Aorta (tissue), 5 donors: ENCODE measurements at regions not wholly inside any gene's neighbourhood (a gene's known extent, or its start where the extent isn't known, plus 50 kb on each side); places are given as distances from the start of the nearest gene placed in this dataset.
A peak's percentile ranks its signal among the peaks of the same experiment; 100 is the strongest.
"Not testable (repeated sequence)": the region's sequence is repeated elsewhere in the genome, so short reads cannot be mapped to it uniquely, and the experiment has no call there.

ENCODE experiments used
- ATAC-seq: fragments of 200-7000 bp; cut with Tn5 transposase; one replicate; pipeline ENCODE4 v1.9.1; 2022; ENCODE audit warnings: moderate library complexity; ENCODE audit not compliant: low FRiP score
- DNase-seq, 2 donors: peaks; one replicate each; pipeline ENCODE4 v3.0.0-alpha.2; 2020
- H3K27ac ChIP-seq, 2 donors: one replicate each; pipeline ENCODE4 v1.5.1; 2013; ENCODE audit warnings: low read length in 2 of 2, mild to moderate bottlenecking in 2 of 2, moderate library complexity in 2 of 2, control low read depth in 1 of 2, inconsistent platforms in 1 of 2, low read depth in 1 of 2
- H3K27me3 ChIP-seq, 2 donors: one replicate each; pipeline ENCODE4 v1.6.1; 2013; ENCODE audit warnings: control low read depth in 1 of 2, low read length in 1 of 2, mild to moderate bottlenecking in 1 of 2, moderate library complexity in 1 of 2; ENCODE audit not compliant: insufficient read depth in 2 of 2, control insufficient read depth in 1 of 2
- H3K36me3 ChIP-seq, 2 donors: one replicate each; pipeline ENCODE4 v1.6.1; 2013; ENCODE audit warnings: control low read depth in 1 of 2, low read length in 1 of 2, mild to moderate bottlenecking in 1 of 2; ENCODE audit not compliant: insufficient read depth in 2 of 2, control insufficient read depth in 1 of 2
- H3K4me1 ChIP-seq, 2 donors: one replicate each; pipeline ENCODE4 v1.6.1; 2013; ENCODE audit warnings: low read length in 2 of 2, control low read depth in 1 of 2, mild to moderate bottlenecking in 1 of 2, moderate library complexity in 1 of 2; ENCODE audit not compliant: insufficient read depth in 2 of 2, control insufficient read depth in 1 of 2
- H3K4me3 ChIP-seq, 2 donors: one replicate each; pipeline ENCODE4 v1.5.1; 2013; ENCODE audit warnings: low read length in 2 of 2, control low read depth in 1 of 2, mild to moderate bottlenecking in 1 of 2
- H3K9me3 ChIP-seq: one replicate; pipeline ENCODE4 v1.6.1; 2013; ENCODE audit warnings: mild to moderate bottlenecking, low read length; ENCODE audit not compliant: control insufficient read depth
- WGBS, 2 donors: extraction: QIAGEN DNeasy Blood & Tissue Kit; methylation state at CpG; one replicate each; pipeline ENCODE4 v1.1.7; 2013; 5-methylcytosine and 5-hydroxymethylcytosine counted together
- intact Hi-C, 2 donors: fragments of 100-400 bp; cut with DNase I; formaldehyde crosslinking; loops; one replicate each; pipeline versions ENCODE4 v1.14.2 to v1.15.0; 2022
- donor health status: healthy with polysubstance abuse.
- donor health status: Bipolar disorder and iron deficiency.
- donor health status: DM: no; HTN: no; CAD: no.
- donor health status: DM: no; HTN: no; CAD: no.
- donor health status: DM: yes; HTN: yes; CAD: no.

DNA sequence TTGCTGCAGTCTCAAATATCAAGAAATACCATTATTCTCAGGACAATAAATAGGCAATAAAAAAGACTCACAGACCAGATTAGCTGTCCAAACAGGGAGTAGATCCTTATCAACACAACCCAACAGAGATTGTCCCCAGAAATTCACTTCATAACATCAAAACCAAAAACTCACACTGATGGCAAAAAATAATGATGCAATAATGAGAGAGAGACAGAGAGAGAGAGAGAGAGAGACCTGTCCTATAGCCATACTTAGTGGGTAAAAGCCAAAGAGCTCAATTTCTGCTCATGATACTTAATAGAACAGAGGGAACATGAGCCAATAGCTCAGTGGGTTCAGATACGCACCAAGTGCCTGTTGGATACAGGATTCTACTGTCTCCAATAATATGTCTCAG is 244.5 kb downstream of the FAM72C start:
- Histone ChIP-seq H3K9me3 (no peaks in the 10 kb centered on the region), H3K4me1 (no peaks in the 10 kb centered on the region), H3K4me3 (no peak overlapping the region), H3K36me3 (no peaks in the 10 kb centered on the region), H3K27me3 (no peaks in the 10 kb centered on the region), H3K27ac (no peak overlapping the region)
- 76 to 79% methylated on average over 1 of the region's 1 CpG for WGBS, 2 donors
- intact Hi-C loops: no loop called here
- ATAC-seq: no peak
- no peak for DNase-seq

DNA sequence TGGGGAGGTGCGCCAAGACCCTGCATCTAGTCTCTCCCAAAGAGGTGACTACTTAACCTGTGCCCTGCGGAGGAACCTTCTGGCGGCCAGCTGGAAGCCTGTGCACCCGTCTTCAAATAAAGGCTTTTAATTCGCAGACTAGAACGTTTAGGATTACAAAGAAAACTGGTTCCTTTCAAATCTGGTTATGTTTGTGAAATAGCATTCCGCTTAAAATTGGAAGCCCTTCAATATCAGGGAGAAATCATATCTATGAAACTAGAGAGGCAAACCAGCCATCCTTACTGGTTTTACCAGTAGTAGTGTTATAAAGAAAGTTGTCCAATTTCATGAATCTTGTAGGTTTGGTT is 250.8 kb downstream of the FAM72C start:
- H3K4me1 ChIP-seq: no peaks in the 10 kb centered on the region
- H3K36me3 ChIP-seq: no peaks in the 10 kb centered on the region
- H3K27me3 ChIP-seq: no peaks in the 10 kb centered on the region
- ATAC-seq: no peak
- H3K9me3 ChIP-seq: no peaks in the 10 kb centered on the region
- no peak for DNase-seq
- intact Hi-C loops: no loop called here
- no peak overlapping the region for H3K27ac ChIP-seq
- H3K4me3 ChIP-seq: no peak overlapping the region
- 19 to 28% methylated on average over 7 of the region's 7 CpGs for WGBS, 2 donors

DNA sequence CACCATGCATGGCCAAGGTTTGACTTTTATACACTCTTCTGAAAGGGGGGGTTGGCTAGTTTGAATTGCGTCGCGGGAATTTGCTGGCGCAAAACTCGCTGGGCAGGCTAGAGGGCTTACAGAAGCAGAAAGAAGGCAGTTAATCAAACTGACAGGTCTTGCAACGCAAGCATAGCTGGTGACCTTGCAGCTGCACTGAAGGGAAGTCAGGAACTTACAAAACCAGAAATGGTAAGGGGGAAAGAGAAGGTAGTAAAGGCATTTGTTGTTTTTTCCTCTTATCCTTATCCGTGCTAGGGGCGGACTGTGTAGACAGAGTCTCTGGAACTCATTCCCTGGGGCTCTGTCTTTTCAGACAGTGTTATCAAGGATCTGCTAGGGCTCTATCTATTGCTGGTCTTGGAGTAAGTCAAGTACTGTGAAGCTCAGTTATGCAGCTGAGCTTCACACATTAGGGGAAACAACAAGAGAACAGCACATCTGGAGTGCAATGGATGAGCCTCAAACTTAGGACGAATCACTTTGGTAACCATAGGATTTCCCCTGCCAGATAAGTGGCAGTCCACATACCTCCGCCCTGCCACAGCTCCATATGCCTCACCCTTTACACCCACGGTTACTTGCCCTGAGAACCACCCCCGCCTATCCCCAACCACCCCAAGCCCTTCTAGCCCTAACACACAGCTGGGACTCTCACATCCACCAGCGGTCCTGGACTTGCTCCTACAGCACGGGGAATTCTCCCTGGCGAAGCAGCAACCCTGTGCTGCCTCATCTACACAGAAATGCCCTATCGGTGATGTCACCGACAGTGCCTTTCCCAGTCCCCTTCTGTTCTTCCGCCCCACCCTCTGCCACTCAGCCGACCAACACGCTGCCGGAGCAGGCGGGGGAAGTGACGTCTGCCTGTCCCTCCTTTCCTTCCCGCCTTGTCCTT is 251.4 kb downstream of the FAM72C start:
- Histone ChIP-seq H3K4me1 (no peaks in the 10 kb centered on the region), H3K36me3 (no peaks in the 10 kb centered on the region), H3K9me3 (no peaks in the 10 kb centered on the region), H3K27ac (no peak overlapping the region), H3K4me3 (no peak overlapping the region), H3K27me3 (no peaks in the 10 kb centered on the region)
- peak; percentile 44 for ATAC-seq
- intact Hi-C loops: no loop called here
- DNase-seq: peak in 1 of 2 donors; percentile 55
- WGBS, 2 donors: 4 to 7% methylated on average over 24 of the region's 24 CpGs

DNA sequence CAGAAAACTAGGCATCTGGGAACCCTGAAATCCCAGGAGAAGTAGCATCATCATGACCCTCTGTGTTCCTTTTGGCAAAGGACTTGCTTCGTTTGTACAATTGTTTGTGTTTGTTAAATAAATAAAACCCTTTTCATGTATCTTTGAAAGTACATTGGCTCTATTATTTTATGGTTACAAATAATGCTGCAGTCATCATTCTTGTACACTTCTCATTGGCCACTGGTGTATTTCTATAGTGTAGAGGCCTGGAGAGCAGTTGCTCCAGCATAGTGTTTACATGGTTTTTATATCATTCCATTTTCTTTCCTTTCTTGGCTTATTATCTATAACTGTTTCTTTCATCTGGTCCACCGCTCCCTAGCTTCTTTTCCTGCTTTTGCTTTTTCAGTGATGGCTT is 253.3 kb downstream of the FAM72C start:
- Histone ChIP-seq H3K4me1 (no peaks in the 10 kb centered on the region), H3K27me3 (no peaks in the 10 kb centered on the region), H3K36me3 (no peaks in the 10 kb centered on the region), H3K9me3 (no peaks in the 10 kb centered on the region), H3K27ac (no peak overlapping the region), H3K4me3 (no peak overlapping the region)
- no peak for DNase-seq
- intact Hi-C loops: no loop called here
- 80 to 88% methylated on average over 2 of the region's 2 CpGs for WGBS, 2 donors
- no peak for ATAC-seq

DNA sequence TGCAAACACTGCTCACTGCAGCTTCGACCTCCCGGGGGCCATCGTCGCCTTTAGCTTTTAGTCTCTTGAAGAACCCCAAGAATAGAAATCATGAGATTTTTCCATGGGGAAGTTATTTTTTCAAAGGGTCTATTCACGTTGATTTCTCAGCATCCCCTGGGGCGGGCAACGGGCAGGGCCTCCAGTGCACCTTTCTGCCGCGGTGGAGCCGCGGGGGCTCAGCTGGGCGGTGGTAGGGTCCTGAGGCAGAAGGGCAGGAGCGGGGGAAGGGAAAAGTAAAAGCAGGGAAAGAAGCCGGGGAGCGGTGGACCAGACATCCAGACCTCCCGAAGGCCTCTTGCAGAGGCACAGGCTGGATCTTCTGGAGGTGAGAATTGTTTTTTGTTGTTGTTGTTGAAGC is 253.8 kb downstream of the FAM72C start:
- H3K27ac ChIP-seq: no peak overlapping the region
- 37 to 57% methylated on average over 16 of the region's 16 CpGs for WGBS, 2 donors
- DNase-seq (no peak), ATAC-seq (no peak)
- intact Hi-C loops: no loop called here
- H3K36me3 ChIP-seq: no peaks in the 10 kb centered on the region
- no peaks in the 10 kb centered on the region for H3K9me3 ChIP-seq
- no peak overlapping the region for H3K4me3 ChIP-seq
- H3K4me1 ChIP-seq: no peaks in the 10 kb centered on the region
- no peaks in the 10 kb centered on the region for H3K27me3 ChIP-seq

DNA sequence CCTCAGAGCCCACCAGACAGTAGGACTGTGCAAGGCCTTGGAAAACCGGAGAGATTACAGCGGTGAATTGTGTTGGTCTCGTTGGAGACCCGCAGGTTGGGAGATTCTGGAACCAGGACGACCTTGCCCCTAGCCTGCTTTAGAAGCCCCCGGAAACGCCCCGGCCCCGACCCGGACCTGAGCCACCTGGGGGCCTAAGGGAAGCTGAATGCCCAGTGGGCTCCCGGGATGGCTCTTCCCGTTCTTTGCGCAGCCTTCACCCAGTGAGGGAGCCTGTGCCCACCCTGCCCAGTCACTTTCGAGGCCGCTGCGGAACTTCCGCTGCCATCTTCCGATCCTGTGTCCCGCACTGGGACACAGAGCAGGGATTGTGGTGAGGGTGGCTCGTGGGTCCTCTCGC is 254.4 kb downstream of the FAM72C start:
- H3K36me3 ChIP-seq: no peaks in the 10 kb centered on the region
- ATAC-seq: peak; percentile 44
- intact Hi-C loops: no loop called here
- no peaks in the 10 kb centered on the region for H3K4me1 ChIP-seq
- H3K27me3 ChIP-seq: no peaks in the 10 kb centered on the region
- H3K27ac ChIP-seq: no peak overlapping the region
- H3K9me3 ChIP-seq: no peaks in the 10 kb centered on the region
- H3K4me3 ChIP-seq: no peak overlapping the region
- 19 to 53% methylated on average over 21 of the region's 21 CpGs for WGBS, 2 donors
- DNase-seq: no peak

DNA sequence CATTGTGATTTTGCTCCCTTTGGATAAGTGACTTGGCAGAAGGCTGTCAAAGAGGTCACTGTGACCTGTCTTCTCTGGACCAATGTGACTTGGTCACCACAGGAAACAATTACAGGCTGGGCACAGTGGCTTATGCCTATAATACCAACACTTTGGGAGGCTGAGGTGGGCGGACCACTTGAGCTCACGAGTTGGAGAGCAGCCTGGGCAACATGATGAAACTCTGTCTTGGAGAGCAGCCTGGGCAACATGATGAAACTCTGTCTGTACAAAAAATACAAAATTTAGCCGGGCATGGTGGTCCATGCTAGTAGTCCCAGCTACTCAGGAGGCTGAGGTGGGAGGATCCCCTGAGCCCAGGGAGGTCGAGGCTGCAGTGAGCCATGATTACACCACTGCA is 256.9 kb downstream of the FAM72C start:
- H3K4me3 ChIP-seq, intact Hi-C loops, ATAC-seq, H3K27ac ChIP-seq, H3K9me3 ChIP-seq, H3K27me3 ChIP-seq, DNase-seq, H3K4me1 ChIP-seq, H3K36me3 ChIP-seq: not testable (repeated sequence)
- WGBS, 2 donors: 52 to 56% methylated on average over 4 of the region's 4 CpGs

DNA sequence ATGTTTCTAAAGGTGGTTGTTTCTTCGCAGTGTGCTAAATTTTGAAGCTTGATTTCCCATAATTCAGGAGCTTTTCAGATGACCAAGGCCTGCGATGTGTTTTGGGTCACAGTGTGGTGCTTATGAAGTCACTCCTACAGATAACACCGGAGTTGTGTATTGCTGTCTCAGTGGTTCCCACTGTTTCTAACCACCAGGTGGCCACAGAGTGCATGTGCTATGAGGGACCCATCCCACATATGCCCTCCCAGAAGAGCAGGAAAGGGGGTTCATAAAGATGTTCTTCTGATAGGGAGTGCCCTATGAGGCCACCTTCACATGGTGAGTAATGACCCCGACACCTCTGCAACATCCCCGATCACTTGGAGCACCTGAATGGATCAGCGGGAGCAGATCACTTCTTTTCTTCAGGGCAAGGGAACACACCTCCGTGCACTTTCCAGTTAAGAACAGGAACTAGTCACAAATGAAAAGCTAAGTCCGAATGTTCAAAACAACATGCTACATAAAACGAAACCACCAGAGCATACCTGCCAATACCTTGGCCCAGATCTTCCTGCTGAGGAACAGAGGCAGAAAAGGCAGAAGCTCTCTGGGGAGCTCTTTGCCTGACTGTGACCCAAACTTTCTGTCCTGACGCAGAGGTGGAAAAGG is 262.1 kb downstream of the FAM72C start:
- H3K27me3 ChIP-seq, H3K4me1 ChIP-seq, DNase-seq, ATAC-seq, intact Hi-C loops, H3K4me3 ChIP-seq, H3K9me3 ChIP-seq, H3K27ac ChIP-seq, H3K36me3 ChIP-seq: not testable (repeated sequence)
- WGBS, 2 donors: 36 to 45% methylated on average over 9 to 10 of the region's 10 CpGs

DNA sequence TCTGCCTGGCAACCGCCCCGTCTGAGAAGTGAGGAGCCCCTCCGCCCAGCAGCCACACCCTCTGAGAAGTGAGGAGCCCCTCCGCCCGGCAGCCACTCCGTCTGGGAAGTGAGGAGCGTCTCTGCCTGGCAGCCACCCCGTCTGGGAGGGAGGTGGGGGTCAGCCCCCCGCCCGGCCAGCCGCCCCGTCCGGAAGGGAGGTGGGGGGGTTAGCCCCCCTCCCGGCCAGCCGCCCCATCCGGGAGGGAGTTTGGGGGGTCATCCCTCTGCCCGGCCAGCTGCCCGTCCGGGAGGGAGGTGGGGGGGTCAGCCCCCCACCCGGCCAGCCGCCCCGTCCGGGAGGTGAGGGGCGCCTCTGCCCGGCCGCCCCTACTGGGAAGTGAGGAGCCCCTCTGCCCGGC is 269.0 kb downstream of the FAM72C start:
- 92 to 94% methylated on average over 6 to 25 of the region's 27 CpGs for WGBS, 2 donors
- intact Hi-C loops, DNase-seq, H3K27me3 ChIP-seq, H3K4me3 ChIP-seq, H3K4me1 ChIP-seq, ATAC-seq, H3K36me3 ChIP-seq, H3K9me3 ChIP-seq, H3K27ac ChIP-seq: not testable (repeated sequence)
